A549 (cell line): ENCODE measurements at regions not wholly inside any gene's neighbourhood (a gene's known extent, or its start where the extent isn't known, plus 50 kb on each side); places are given as distances from the start of the nearest gene placed in this dataset.

ENCODE experiments used
- ATAC-seq, 2 experiments: fragments of 200-7000 bp in 1 of 2; fragments of >200 bp in 1 of 2; cut with Nextera tagmentation in 1 of 2; cut with Tn5 transposase in 1 of 2; 3 replicates each; pipeline versions ENCODE4 v1.8.0 to v1.9.1; 2018 to 2020; ENCODE audit warnings: mild to moderate bottlenecking in 1 of 2, moderate library complexity in 1 of 2
- CTCF ChIA-PET: fragments of 300-600 bp; sonication (Branson Sonifier 250); formaldehyde crosslinking; extraction: SDS; loops from one replicate; lab custom pipeline; 2021; ENCODE audit warnings: antibody characterized with exemption, inconsistent platforms; lab: Yijun Ruan, JAX
- POLR2A ChIA-PET: fragments of 350-600 bp; formaldehyde crosslinking; extraction: SDS; loops from one replicate; lab custom pipeline; 2021; ENCODE audit warnings: antibody characterized with exemption, inconsistent platforms; lab: Yijun Ruan, JAX
- DNase-seq, 2 experiments: peaks; one replicate each; pipeline versions ENCODE4 v3.0.0 to v3.0.0-alpha.2; 2011 to 2016; ENCODE audit warnings: low read depth in 1 of 2, low spot score in 1 of 2
- FAIRE-seq: peaks from 2 replicates; lab custom pipeline; 2011; peaks lifted over from hg19 to GRCh38; lab: Jason Lieb, UNC
- H3K27ac ChIP-seq, 2 experiments: fragments of >200 bp; sonication (Bioruptor Twin); formaldehyde crosslinking; 3 replicates each; pipeline ENCODE4 v1.5.1; 2016 to 2017
- H3K4me1 ChIP-seq: fragments of >200 bp; sonication (Bioruptor Twin); formaldehyde crosslinking; 3 replicates; pipeline ENCODE4 v1.6.1; 2016
- H3K4me2 ChIP-seq: fragments of >200 bp; sonication (Bioruptor Twin); formaldehyde crosslinking; 3 replicates; pipeline ENCODE4 v1.6.1; 2016
- H3K4me3 ChIP-seq: fragments of >200 bp; sonication (Bioruptor Twin); formaldehyde crosslinking; 3 replicates; pipeline ENCODE4 v1.5.1; 2016
- H3K9me3 ChIP-seq: fragments of >200 bp; sonication (Bioruptor Twin); formaldehyde crosslinking; 3 replicates; pipeline ENCODE4 v1.6.1; 2016
- ATOH8 ChIP-seq: fragments of 250-450 bp; sonication (Bioruptor Pico); IDR thresholded peaks from 2 replicates; pipeline ENCODE4 v1.5.0; 2020; ENCODE audit warnings: low read depth, mild to moderate bottlenecking, moderate library complexity
- CBX2 ChIP-seq: fragments of 200-600 bp; sonication (generic); IDR thresholded peaks from 2 replicates; pipeline ENCODE4 v1.6.1; 2016; ENCODE audit warnings: low read depth, mild to moderate bottlenecking, borderline replicate concordance
- CHD2 ChIP-seq: fragments of 150-350 bp; IDR thresholded peaks from 2 replicates; pipeline ENCODE4 v1.6.1; 2014; ENCODE audit warnings: low read length; ENCODE audit not compliant: partially characterized antibody
- E2F6 ChIP-seq: IDR thresholded peaks from 2 replicates; pipeline ENCODE4 v1.6.1; 2012; ENCODE audit warnings: low read depth, borderline replicate concordance
- EHF ChIP-seq: fragments of 250-450 bp; sonication (Bioruptor Pico); IDR thresholded peaks from 2 replicates; pipeline ENCODE4 v1.5.0; 2020; ENCODE audit warnings: mild to moderate bottlenecking
- EHMT2 ChIP-seq: fragments of 200-600 bp; sonication (generic); IDR thresholded peaks from 2 replicates; pipeline ENCODE4 v1.6.1; 2016; ENCODE audit warnings: antibody characterized with exemption, low read depth, mild to moderate bottlenecking, moderate library complexity
- ELK1 ChIP-seq: fragments of 150-350 bp; IDR thresholded peaks from 2 replicates; pipeline ENCODE4 v1.6.1; 2014; ENCODE audit warnings: low read depth, mild to moderate bottlenecking, low read length
- ESRRA ChIP-seq: fragments of 150-350 bp; IDR thresholded peaks from 2 replicates; pipeline ENCODE4 v1.6.1; 2014; ENCODE audit warnings: mild to moderate bottlenecking, low read length, borderline replicate concordance
- FOSB ChIP-seq: fragments of 250-450 bp; sonication (Bioruptor Pico); IDR thresholded peaks from 2 replicates; pipeline ENCODE4 v1.5.0; 2020; ENCODE audit warnings: mild to moderate bottlenecking, moderate library complexity
- FOSL2 ChIP-seq, 2 experiments: fragments of 450-650 bp in 1 of 2; fragments of >200 bp in 1 of 2; sonication (Bioruptor Twin) in 1 of 2; formaldehyde crosslinking; IDR thresholded peaks; 2 replicates each; pipeline versions ENCODE4 v1.5.0 to v1.6.1; 2016 to 2020; ENCODE audit warnings: mild to moderate bottlenecking in 1 of 2, moderate library complexity in 1 of 2
- HEYL ChIP-seq: fragments of 250-450 bp; sonication (Bioruptor Pico); IDR thresholded peaks from 2 replicates; pipeline ENCODE4 v1.8.0; 2021; ENCODE audit warnings: mild to moderate bottlenecking, moderate library complexity
- HMGXB4 ChIP-seq: fragments of 250-450 bp; sonication (Bioruptor Pico); IDR thresholded peaks from 2 replicates; pipeline ENCODE4 v1.5.0; 2021; ENCODE audit warnings: mild to moderate bottlenecking, moderate library complexity, borderline replicate concordance
- HOXA7 ChIP-seq: fragments of 250-450 bp; sonication (Bioruptor Pico); IDR thresholded peaks from 2 replicates; pipeline ENCODE4 v1.5.0; 2020; ENCODE audit warnings: mild to moderate bottlenecking, moderate library complexity
- JUN ChIP-seq, 2 experiments: fragments of >200 bp; sonication (Bioruptor Twin); formaldehyde crosslinking; IDR thresholded peaks; 2 replicates in 1 of 2; 3 replicates in 1 of 2; pipeline ENCODE4 v1.6.1; 2016 to 2017
- JUNB ChIP-seq: fragments of >200 bp; sonication (Bioruptor Twin); formaldehyde crosslinking; IDR thresholded peaks from 2 replicates; pipeline ENCODE4 v1.6.1; 2016
- KDM1A ChIP-seq: fragments of 200-600 bp; sonication (generic); IDR thresholded peaks from 2 replicates; pipeline ENCODE4 v1.6.1; 2016; ENCODE audit warnings: low read depth, mild to moderate bottlenecking
- MAX ChIP-seq: IDR thresholded peaks from 2 replicates; pipeline ENCODE4 v1.6.1; 2012
- NR3C1 ChIP-seq: fragments of >200 bp; sonication (Bioruptor Twin); formaldehyde crosslinking; IDR thresholded peaks from 3 replicates; pipeline ENCODE4 v1.6.1; 2017
- PBX3 ChIP-seq: IDR thresholded peaks from 2 replicates; pipeline ENCODE4 v1.6.1; 2012
- POLR2AphosphoS2 ChIP-seq: conservative IDR thresholded peaks from 2 replicates; pipeline ENCODE4 v1.6.1; 2012; ENCODE audit warnings: low read length, improper control_type of control experiment, inconsistent platforms
- RARB ChIP-seq: fragments of 250-450 bp; sonication (Bioruptor Pico); IDR thresholded peaks from 2 replicates; pipeline ENCODE4 v1.8.0; 2021; ENCODE audit warnings: mild to moderate bottlenecking, moderate library complexity
- RCOR1 ChIP-seq: fragments of 150-350 bp; IDR thresholded peaks from 2 replicates; pipeline ENCODE4 v1.6.1; 2014; ENCODE audit warnings: antibody characterized with exemption, low read length, low read depth
- SREBF2 ChIP-seq: fragments of 450-650 bp; IDR thresholded peaks from 2 replicates; pipeline ENCODE4 v1.6.1; 2014; ENCODE audit warnings: mild to moderate bottlenecking, moderate library complexity
- ZC3H11A ChIP-seq: fragments of 450-650 bp; IDR thresholded peaks from 2 replicates; pipeline ENCODE4 v1.6.1; 2014; ENCODE audit warnings: antibody characterized with exemption, mild to moderate bottlenecking
- ZFP36 ChIP-seq: fragments of 450-650 bp; IDR thresholded peaks from 2 replicates; pipeline ENCODE4 v1.6.1; 2014; ENCODE audit warnings: borderline replicate concordance; ENCODE audit not compliant: partially characterized antibody
- WGBS: methylation state at CpG from one replicate; pipeline ENCODE4 v1.1.6; 2017; ENCODE audit errors: missing lambda C conversion rate; 5-methylcytosine and 5-hydroxymethylcytosine counted together

- H3K4me2 ChIP-seq = no peak overlapping the region
- TF ChIP-seq RARB (no peak), ZC3H11A (no peak), POLR2AphosphoS2 (no peak), SREBF2 (no peak), CHD2 (no peak), MAX (no peak), FOSL2 (IDR thresholded peaks at IDR 0.05) (no peak), FOSL2 (CRISPR knock-in tag; IDR thresholded peaks at IDR 0.05) (no peak), FOSB (CRISPR knock-in tag) (no peak)
- ChIA-PET CTCF (no interaction called here), POLR2A (no interaction called here)
- 14% methylated on average over 1 of the region's 2 CpGs for WGBS
- FAIRE-seq (no peak), DNase-seq (no peak), ATAC-seq (no peak)
- H3K27ac ChIP-seq = no peak overlapping the region
- H3K4me3 ChIP-seq = no peak overlapping the region
- H3K4me1 ChIP-seq = no peaks in the 10 kb centered on the region
- H3K9me3 ChIP-seq = no peaks in the 10 kb centered on the region
These were observed 154.4 kb upstream of the PRLR start for GRCh38 chr5:35384658-35385057.

GRCh38 chr5:35383041-35383440 lies 152.8 kb upstream of the PRLR start:
- H3K4me3 ChIP-seq = no peak overlapping the region
- DNase-seq = no peak
- TF ChIP-seq FOSB (CRISPR knock-in tag) = no peak
- TF ChIP-seq EHF (CRISPR knock-in tag) = no peak
- no peak for TF ChIP-seq JUN (IDR thresholded peaks at IDR 0.05)
- no peak for TF ChIP-seq FOSL2 (IDR thresholded peaks at IDR 0.05)
- TF ChIP-seq FOSL2 (CRISPR knock-in tag; IDR thresholded peaks at IDR 0.05) = no peak
- TF ChIP-seq RARB = no peak
- no peak for TF ChIP-seq ATOH8 (CRISPR knock-in tag)
- TF ChIP-seq HEYL (CRISPR knock-in tag) = no peak
- no peak for TF ChIP-seq HMGXB4 (CRISPR knock-in tag)
- no peak for TF ChIP-seq NR3C1
- no peak for TF ChIP-seq HOXA7 (CRISPR knock-in tag)
- TF ChIP-seq ESRRA = no peak
- TF ChIP-seq, all 56 proteins: peak for 0
- POLR2A ChIA-PET = no interaction called here
- no peaks in the 10 kb centered on the region for H3K9me3 ChIP-seq
- 0% methylated on average over 3 of the region's 3 CpGs for WGBS
- no peak for FAIRE-seq
- no peak for ATAC-seq
- H3K4me2 ChIP-seq = no peak overlapping the region
- H3K27ac ChIP-seq = no peak overlapping the region
- CTCF ChIA-PET = interaction anchor here (0.7 kb wide), 2 partner anchors 13 to 36 kb away, joined by 3 read pairs; no protein-coding TSS in a partner anchor
- H3K4me1 ChIP-seq = no peaks in the 10 kb centered on the region

- H3K9me3 ChIP-seq = no peaks in the 10 kb centered on the region
- TF ChIP-seq EHMT2 = no peak
- no peak for TF ChIP-seq ELK1
- TF ChIP-seq CBX2 = no peak
- no peak for TF ChIP-seq JUNB
- TF ChIP-seq ZFP36 = no peak
- TF ChIP-seq PBX3 = no peak
- no peak for TF ChIP-seq E2F6
- no peak for TF ChIP-seq RCOR1
- TF ChIP-seq KDM1A = no peak
- TF ChIP-seq, all 56 proteins: peak for 0
- ATAC-seq = no peak
- H3K4me3 ChIP-seq = no peak overlapping the region
- H3K4me1 ChIP-seq = no peaks in the 10 kb centered on the region
- CTCF ChIA-PET = no interaction called here
- FAIRE-seq = no peak
- WGBS = 0% methylated on average over 4 of the region's 4 CpGs
- H3K4me2 ChIP-seq = no peak overlapping the region
- H3K27ac ChIP-seq = no peak overlapping the region
- POLR2A ChIA-PET = no interaction called here
- no peak for DNase-seq
These were observed 147.4 kb upstream of the PRLR start for GRCh38 chr5:35377653-35378052.
